HG03521 (cell line): ENCODE measurements at regions not wholly inside any gene's neighbourhood (a gene's known extent, or its start where the extent isn't known, plus 50 kb on each side); places are given as distances from the start of the nearest gene placed in this dataset.
"Not testable (repeated sequence)": the region's sequence is repeated elsewhere in the genome, so short reads cannot be mapped to it uniquely, and the experiment has no call there.

Source experiments
- ATAC-seq: cut with Tn5 transposase; IDR thresholded peaks from one replicate; pipeline ENCODE4 v1.9.1; 2021; ENCODE audit warnings: mild to moderate bottlenecking, moderate library complexity; ENCODE audit not compliant: unreplicated experiment

GRCh38 chr10:3255075-3255474, 82.5 kb upstream of the PITRM1 start:
- ATAC-seq = no peak

GRCh38 chr10:3253974-3254373, 81.4 kb upstream of the PITRM1 start:
- not testable (repeated sequence) for ATAC-seq

- ATAC-seq = no peak
Measured at GRCh38 chr10:3251172-3251571, 78.6 kb upstream of the PITRM1 start.

- ATAC-seq = no peak
Measured at GRCh38 chr10:3249307-3249889, 76.8 kb upstream of the PITRM1 start.

- no peak for ATAC-seq
Measured at GRCh38 chr10:3248526-3249306, 76.1 kb upstream of the PITRM1 start.

GRCh38 chr10:3245395-3245794, 72.8 kb upstream of the PITRM1 start:
- no peak for ATAC-seq

GRCh38 chr10:3241967-3242650, 69.5 kb upstream of the PITRM1 start:
- no peak for ATAC-seq

- no peak for ATAC-seq
Measured at GRCh38 chr10:3241274-3241921, 68.8 kb upstream of the PITRM1 start.

GRCh38 chr10:3239920-3240894, 67.6 kb upstream of the PITRM1 start:
- no peak for ATAC-seq

GRCh38 chr10:3239066-3239919, 66.7 kb upstream of the PITRM1 start:
- peak; percentile 55 for ATAC-seq

GRCh38 chr10:3238115-3238871, 65.7 kb upstream of the PITRM1 start:
- no peak for ATAC-seq

GRCh38 chr10:3237530-3237929, 64.9 kb upstream of the PITRM1 start:
- ATAC-seq = no peak

- no peak for ATAC-seq
Measured at GRCh38 chr10:3236644-3237404, 64.2 kb upstream of the PITRM1 start.

GRCh38 chr10:3235996-3236510, 63.5 kb upstream of the PITRM1 start:
- ATAC-seq = no peak

- no peak for ATAC-seq
Measured at GRCh38 chr10:3235395-3235794, 62.8 kb upstream of the PITRM1 start.

- no peak for ATAC-seq
Measured at GRCh38 chr10:3233486-3233990, 61.0 kb upstream of the PITRM1 start.

GRCh38 chr10:3231951-3232730, 59.6 kb upstream of the PITRM1 start:
- ATAC-seq = no peak
